ENCODE measurements at regions not wholly inside any gene's neighbourhood (a gene's known extent, or its start where the extent isn't known, plus 50 kb on each side); places are given as distances from the start of the nearest gene placed in this dataset.

DNA sequence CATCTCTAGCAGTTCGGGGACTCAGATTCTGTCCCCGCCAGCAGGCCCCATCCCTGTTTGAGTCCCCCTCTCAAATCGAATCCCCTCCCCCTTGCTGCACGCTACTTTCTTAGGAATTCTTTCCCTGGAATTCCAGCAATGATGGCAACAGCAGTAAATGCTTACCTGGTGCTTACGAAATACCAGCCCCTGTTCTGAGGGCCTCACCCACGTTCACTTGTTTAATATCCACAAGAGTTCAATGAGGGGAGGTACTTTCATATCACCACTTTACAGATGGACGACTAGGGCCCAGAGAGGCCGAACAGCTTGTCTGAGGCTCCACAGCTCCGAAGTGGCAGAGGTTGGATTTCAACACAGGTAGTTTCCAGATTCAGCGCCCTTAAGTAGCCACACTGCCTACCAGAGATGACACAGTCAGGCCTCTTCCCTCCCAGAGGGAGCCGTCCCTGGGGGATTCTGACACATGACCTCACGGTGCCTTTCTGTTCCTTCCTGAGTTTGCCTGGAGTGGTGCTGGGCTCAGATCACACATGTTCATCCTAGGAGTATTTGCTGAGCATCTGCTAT is 120.7 kb upstream of the GSE1 start:
- no peak for DNase-seq (ENCODE audit: low read depth in 2 of 2)

DNA sequence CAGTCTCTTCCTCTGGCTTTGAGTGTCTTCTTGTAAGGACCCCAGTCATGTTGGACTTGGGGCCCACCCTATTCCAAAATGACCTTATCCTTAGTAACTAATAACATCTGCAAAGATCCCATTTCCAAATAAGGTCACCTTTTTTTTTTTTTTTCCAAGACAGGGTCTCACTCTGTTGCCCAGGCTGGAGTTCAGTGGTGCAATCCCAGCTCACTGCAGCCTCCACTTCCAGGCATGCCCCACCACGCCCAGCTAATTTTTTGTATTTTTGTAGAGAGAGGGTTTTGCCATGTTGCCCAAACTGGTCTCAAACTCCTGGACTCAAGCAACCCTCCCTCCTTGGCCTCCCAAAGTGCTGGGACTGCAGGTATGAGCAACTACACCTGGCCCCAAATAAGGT is 118.8 kb upstream of the GSE1 start:
- DNase-seq (ENCODE audit: low read depth in 2 of 2): no peak

DNA sequence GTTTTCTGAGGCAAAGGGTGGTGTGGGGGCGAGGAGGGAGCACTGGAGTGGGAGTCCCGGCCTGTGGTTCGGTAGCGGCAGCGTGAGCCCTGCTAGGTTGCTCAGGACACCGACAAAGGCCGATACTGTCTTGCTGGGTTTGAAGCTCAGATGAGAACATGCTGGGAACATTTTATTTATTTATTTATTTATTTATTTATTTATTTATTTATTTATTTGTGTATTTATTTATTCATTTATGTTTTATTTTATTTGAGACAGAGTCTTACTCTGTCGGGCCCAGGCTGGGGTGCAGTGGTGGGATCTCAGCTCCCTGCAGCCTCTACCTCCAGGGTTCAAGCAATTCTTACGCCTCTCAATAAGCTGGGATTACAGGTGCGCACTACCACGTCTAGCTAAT is 117.9 kb upstream of the GSE1 start:
- no peak for DNase-seq (ENCODE audit: low read depth in 2 of 2)

DNA sequence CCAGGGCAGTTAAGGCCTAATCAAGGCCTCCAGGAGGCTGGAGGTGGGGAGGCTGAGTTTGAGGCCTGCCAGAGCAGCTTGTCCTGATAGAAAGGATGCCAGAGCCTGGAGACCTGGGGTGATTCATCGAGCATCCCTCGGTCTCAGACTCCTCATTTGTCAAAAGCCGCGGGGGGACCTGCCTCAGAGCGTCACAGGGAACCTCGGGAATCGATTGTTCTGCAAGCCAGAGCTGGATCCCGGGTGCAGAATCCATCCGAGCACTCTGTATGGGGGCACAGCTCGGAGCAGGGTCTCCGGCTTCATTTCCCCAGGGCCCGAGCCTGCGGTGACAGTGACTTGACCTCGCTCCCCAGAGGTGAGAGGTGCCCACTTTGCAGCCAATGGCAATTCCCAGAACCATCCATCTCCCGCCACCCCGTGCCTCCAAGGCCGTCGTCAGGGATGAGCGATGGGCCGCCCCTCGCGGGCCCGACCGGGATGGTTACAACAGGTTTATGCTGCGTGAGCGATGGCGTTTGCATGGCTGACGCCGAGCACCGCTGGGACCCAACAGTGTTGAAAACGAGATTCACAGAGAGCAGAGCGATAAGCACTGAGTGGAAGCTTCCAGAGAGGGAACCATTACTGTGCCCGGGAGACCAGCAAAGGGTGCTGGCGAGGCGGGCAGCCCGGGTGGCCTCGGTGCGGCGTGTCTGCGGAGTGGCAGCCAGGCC is 117.1 kb upstream of the GSE1 start:
- DNase-seq (ENCODE audit: low read depth in 2 of 2): no peak

DNA sequence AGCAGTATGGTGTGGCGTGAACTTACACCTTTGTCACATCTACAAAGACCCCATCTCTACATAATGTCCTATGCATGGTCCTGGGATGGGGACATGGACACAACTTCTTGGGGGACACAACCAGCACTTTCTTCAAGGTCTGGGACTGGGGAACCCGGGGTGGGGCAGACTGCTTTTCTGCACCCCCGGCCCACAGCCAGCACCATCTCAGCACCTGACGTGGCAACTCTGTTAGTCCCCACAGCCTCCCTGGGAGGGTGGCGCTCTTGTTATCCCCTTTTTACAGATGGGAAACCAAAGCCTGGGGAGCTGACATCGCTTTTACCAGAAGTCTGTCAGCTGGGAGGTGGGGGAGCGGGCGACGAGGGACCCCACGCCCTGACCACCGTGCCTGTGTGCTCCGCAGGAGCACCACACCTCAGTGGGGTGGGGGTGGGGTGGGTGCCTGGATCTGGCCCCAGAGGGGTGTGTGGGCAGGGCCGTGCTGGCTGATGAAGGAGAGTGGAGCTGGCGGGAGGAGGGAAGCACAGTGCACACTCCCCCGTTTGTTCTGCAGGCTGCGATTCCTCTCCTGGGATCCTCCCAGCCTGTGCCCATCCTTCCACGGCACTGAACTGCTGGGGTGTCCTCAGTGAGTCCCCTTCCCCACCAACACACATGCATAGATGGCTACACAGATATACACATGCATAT is 115.4 kb upstream of the GSE1 start:
- DNase-seq (ENCODE audit: low read depth in 2 of 2): no peak

DNA sequence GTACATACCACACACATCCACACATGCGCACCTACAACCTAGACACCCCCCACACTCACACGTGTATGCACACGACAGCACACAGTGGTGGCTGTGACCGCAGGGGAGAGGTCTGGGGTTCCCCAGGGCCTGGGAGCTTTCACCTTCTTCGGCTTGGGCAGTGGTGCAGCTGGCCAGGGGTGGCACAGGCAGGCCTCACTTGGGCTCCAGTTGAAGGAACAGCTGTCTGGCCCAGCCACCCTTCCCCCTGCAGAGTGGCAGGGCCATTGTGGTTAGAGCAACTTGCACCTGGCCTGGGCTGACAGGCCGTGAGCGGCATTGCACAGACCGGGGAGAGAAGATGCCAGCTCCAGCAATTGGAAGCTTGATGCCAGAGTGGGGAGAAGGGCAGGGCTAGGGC is 114.5 kb upstream of the GSE1 start:
- no peak for DNase-seq (ENCODE audit: low read depth in 2 of 2)

DNA sequence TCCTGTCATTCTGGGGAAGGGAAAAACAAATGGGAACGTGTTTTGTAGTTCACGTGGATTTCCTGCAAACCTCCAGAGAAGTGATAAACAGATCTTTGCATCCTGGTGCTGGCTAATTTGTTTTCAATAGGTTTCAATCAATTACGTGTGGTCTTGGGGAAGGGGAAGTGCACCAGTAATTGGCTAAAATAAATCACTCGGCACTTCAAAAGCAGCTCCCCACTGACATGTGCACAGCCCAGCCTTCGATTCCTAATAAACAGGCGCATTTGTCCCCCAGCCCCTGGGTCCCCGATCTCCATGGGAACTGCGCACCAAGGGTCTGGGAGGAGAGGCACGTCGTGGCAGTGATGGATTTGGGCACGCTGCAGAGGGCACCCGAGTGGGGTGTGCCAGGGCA is 112.9 kb upstream of the GSE1 start:
- no peak for DNase-seq (ENCODE audit: low read depth in 2 of 2)

DNA sequence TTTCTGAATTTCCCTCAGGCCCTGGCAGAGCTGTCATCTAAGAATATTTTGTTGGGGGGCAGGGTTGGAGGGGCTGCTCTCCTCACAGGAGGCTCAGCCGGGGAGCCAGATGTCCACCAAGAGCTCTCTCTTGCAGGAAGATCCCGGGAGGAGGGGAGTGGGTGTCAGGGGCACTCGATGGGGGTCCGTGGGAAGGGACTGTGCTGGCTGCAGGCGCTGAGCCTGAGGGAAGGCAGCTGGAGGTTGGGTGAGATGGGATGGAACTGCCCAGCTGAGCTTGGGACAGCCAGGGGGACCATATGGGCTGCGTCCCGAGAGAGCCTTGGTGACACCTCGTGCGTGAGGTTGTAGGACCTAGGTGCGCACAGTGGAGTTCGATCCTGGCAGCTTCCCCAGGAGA is 111.2 kb upstream of the GSE1 start:
- no peak for DNase-seq (ENCODE audit: low read depth in 2 of 2)

DNA sequence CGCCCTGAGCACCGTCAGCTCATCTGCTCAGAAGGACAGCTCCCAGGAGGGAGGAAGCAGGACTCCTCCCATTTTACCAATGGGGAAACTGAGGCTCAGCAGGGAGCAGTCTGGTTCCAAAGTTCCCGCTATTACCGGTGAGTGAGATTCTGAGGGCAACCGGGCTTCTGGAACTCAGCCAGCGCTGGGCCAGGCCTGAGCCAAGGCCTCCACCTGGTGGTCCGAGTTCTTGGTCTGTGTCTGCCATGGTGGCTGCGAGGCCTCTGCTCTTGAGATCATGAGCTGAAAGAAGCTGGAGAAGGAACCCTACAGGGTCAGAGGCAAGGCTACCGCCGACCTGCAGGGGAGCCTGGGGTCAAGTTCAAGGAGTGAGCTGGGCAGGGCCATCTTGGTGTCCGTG is 110.8 kb upstream of the GSE1 start:
- no peak for DNase-seq (ENCODE audit: low read depth in 2 of 2)

DNA sequence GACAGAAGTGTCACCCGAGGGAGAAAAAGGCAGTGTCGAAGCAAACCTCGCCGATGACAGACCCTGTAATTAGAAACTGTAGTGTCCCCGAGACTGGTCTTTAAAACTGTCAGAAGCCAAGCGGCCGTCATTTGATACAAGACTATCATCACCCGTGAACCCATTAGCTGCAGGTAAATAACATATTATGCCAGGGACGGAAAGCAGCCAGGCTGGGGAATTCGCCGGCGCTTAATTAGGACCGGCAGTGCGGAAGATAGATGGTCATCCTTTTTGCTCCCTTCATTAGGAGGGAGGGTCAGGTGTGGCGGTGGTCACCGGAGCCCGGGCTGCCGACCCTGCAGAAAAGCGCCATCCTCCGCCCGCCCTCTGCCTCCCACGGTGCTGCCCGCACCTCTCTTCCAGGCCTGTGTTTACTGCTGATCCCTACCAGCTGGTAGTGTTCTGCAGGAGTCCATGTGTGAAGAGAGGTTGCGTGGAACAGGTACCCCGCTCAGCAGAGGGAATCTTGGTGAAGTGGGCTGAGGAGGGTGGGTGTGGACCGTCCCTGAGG is 109.4 kb upstream of the GSE1 start:
- no peak for DNase-seq (ENCODE audit: low read depth in 2 of 2)

DNA sequence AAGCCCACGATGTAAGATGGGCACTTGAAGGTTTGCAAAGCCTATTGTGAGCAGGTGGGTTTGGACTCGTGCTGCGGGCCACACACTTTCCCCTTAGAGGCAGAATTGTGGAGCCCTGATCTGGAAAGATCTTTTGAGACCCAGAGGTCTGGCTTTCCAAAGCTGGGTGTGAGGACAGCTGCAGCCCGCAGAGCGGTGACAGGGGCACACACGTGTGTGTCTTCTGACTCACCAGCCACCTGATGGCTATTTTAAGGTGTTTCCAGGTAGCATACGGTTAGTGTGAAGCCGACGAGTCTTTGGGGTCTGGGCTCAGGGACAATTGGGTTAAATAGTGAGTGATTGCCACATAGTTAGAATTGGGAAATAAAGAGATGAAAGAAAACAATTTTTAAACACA is 108.9 kb upstream of the GSE1 start:
- DNase-seq (ENCODE audit: low read depth in 2 of 2): no peak

DNA sequence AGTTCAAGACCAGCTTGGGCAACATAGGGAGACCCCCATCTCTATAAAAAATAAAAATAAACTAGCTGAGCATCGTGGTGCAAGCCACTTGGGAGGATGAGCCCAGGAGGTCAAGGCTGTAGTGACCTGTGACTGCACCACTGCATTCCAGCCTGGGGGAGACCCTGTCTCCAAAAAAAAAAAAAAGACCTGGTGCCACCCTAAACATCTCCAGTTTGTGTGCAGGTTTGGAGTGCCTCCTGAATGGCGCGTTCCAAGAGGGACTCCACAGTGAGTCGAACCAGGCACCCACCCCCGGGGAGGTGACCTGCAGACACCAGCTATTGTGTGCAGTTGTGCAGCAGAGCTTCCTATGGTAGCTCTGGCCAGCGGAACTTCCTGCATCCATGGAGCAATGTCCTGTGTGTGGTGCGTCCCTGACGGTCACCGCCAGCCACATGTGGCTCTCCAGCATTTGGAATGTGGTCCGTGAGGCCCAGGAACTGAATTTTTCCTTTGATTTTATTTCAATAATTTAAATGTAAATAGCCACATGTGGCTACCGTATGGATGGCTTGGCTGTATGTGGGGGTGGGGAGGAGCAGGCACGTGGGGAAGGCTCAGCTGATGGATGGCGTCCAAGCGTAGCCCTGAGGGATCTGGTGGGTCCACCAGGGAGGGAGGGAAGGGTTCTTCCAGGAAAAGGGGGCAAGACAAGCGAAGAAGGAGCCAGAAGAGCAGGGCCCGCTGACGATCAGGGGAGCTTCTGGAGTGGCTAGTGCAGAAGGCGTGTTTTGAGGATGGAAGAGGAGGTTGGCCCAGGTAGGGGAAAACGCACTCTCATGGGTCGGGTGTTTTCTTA is 107.1 kb upstream of the GSE1 start:
- DNase-seq (ENCODE audit: low read depth in 2 of 2): peak; percentile 30 to 31

DNA sequence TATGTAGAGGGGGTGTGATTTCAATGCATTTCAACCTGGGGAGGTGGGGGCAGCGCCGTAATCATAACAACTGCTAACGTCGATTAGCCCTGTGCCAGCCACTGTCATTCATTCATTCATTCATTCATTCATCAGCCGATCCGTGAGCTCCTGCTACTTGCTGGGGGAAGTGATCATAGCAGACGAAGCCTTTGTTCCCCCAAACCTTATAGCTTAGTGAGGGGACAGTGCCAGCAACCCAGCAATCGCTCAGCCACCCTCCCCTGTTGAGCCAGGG is 106.5 kb upstream of the GSE1 start:
- no peak for DNase-seq (ENCODE audit: low read depth in 2 of 2)

DNA sequence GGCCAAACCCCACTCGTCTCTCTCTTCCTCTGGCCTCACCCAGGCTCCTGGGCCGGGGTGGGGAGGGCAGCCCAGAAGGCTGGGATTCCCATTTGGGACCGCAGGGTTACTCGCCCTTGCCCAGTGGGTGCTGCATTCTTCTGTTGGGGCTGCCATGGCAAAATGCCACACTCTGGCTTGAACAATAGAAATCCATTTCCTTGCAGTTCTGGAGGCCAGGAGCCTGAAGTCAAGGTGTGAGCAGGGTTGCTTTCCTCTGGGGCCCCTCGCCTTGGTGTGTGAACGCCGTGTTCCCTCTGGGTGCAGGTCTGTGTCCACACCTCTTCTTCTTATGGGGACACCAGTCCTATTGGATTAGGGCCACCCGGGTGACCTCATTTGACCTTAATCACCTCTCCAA is 105.8 kb upstream of the GSE1 start:
- DNase-seq (ENCODE audit: low read depth in 2 of 2): no peak

DNA sequence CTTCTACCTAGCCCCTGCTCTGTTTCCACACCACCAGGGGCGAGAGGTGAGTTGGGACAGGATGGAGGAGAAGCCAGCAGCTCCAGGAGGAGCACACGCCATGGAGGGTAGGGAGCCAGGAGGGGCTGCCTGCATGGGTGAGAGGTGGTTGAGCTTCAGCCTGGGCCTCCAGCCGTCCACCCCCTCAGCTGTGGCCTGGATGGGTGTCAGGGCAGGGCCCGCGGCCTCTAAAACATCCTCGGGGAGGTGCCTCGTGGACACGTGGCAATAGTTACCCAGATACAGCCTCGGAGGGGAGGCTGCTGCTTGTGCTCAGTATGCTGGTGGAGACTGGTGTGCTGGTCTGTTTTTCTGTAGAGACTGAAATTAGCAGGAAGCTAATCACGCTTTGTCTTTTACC is 104.7 kb upstream of the GSE1 start:
- DNase-seq (ENCODE audit: low read depth in 2 of 2): no peak

DNA sequence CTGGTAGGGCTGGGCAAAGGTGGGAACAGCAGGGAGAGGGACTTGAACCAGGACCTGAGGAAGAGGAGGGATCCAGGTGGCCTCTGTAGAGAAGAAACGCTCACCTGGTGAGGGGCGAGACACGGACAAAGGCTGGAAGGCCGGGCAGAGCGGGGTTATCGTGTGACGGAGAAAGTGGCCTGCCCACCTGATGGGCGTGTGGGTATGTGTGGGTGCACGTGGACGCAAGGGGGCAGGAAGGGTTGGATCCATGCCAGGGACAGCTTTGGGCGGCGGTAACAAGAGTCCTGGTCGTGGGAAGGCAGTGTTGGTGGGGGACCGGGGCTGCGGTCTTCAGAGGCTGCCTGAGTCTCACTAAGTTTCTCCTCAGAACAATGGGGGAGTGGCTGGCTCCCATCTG is 104.1 kb upstream of the GSE1 start:
- DNase-seq (ENCODE audit: low read depth in 2 of 2): no peak

DNA sequence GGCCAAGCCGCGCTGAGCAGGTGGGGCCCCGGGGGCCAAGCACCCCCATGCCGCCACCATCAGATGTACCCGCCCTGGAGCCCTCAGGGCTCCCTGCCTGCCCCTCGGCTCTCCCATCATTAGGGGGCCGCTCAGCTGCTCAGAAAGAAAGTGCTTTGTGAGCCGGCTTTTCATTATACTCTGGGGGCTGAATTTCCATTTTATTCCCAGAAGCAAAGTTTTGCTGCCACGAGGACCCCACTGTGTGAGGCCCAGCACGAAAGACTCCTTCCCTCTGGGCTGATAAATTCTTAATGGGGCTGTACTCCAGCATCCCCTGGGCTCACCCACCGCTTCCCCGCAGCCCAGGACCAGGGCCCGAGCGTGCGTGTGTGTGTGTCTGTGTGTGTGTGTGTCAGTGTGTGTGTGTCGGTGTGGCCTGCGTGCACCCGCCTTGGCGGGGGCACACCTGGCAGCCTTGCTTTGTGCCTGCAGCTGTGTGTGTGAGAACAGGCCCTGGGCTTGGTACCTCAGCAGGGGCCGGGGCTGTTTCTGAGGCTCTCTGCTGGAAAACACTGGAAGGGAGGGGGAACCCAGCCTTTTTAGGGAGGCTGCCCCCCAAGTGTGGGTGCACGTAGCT is 103.0 kb upstream of the GSE1 start:
- DNase-seq (ENCODE audit: low read depth in 2 of 2): no peak

DNA sequence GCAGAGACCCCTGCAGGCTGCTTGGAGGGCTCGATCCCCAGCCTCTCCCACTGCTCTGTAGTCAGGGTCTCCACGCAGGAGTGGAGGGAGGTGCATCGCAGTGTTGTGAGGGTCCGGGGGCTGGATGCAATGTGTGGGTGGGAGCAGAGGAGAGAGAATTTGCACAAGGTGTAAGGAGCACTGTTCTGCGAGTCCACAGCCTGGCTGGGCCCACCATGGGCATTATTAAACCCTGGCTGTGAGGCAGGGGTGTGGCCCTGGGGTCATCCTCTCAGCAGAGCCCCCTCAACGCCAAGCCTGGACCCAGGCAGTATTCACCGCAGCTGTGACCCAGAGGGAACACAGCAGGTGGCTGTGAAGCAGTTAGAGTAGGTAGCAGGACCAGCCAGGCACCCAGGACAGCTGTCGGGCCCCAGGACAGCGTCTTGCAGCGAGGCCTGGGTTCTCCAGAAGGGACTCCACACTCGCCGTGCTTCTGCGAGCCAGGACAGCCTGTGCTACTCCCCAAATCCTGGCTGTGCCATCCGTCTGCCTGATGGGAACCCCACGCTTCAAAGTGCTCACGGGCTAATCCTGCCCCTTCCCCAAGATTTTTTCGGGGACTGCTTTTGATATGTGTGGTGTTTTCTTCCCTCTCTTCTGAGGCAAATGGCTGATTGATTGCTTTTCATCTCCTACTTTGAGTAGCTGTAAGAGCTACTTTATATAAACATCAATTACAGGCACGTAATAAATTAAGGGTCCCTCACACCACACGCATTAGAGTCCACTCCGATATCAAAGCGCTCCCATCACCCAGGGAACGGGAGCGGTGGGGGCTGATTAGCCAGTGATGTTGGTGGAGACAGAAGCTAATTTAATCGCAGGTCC is 100.9 kb upstream of the GSE1 start:
- no peak for DNase-seq (ENCODE audit: low read depth in 2 of 2)

DNA sequence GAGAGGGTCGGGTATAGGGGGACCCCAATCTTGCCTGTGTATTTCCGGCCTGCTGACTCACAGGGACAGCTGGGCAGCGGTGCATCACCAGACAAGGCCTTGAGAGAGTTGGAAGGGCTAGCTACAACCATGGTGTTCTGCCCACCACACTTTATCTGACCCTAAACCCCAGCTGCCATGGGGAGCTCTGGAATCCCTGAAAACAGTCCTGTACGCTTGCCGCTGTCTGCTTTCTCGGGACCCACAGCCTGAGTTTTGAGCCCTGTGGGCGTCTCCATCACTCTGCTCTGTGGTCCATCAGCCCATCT is 100.4 kb upstream of the GSE1 start:
- no peak for DNase-seq (ENCODE audit: low read depth in 2 of 2)

DNA sequence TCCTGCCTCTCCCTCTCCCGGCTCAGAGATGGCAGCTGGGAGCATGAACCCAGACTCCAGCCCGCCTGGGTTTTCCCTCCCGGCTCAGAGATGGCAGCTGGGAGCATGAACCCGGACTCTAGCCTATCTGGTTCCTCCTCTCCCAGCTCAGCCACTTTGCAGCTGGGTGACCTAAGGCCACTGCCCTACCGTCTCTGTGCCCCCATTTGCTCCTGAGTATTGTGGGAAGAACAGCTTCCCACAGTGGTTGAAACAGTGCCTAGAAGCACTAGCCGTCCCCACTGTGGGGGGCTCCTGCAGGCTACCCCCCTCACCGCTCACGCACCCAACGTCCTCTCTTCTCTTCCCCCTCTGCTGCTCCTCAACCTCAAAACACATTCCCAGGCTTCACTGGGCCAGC is 99.9 kb upstream of the GSE1 start:
- DNase-seq (ENCODE audit: low read depth in 2 of 2): no peak

DNA sequence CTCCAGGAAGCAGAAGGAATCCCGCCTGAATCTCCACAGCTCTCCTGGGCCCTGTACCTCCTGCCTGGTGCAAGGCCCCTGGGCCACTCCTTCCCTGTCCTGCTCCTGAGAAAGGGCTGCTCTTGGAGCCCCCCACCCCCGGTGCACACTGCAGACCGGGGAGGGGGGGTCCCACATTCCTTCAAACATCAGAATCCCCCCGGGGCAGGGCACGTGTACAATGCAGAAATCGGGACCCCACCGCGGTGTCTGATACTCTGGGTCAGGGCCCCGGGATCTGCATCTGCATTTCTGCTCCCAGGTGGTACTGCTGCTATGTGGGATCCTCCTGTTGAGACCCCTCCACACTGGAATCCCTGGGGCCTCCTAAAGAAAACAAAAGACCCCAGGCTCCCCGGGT is 99.5 kb upstream of the GSE1 start:
- no peak for DNase-seq (ENCODE audit: low read depth in 2 of 2)

DNA sequence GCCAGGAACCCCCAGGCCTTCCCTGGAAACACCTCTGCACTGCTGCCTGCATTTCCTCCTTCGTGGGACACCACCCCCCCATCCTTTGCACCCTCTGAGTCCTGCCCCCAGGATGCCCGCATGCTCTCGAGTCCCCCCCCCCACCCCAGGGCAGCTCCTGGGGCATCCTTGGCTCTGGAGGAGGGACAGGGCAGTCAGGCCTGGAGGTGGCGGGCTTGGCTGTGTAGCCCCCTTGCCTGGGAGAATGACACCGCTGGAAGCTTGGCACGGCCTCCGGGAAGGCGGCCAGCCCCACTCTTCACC is 98.9 kb upstream of the GSE1 start:
- DNase-seq (ENCODE audit: low read depth in 2 of 2): no peak

Data from fibroblast of skin of left quadriceps (primary cell).